ENCODE measurements at regions not wholly inside any gene's neighbourhood (a gene's known extent, or its start where the extent isn't known, plus 50 kb on each side); places are given as distances from the start of the nearest gene placed in this dataset.

DNA sequence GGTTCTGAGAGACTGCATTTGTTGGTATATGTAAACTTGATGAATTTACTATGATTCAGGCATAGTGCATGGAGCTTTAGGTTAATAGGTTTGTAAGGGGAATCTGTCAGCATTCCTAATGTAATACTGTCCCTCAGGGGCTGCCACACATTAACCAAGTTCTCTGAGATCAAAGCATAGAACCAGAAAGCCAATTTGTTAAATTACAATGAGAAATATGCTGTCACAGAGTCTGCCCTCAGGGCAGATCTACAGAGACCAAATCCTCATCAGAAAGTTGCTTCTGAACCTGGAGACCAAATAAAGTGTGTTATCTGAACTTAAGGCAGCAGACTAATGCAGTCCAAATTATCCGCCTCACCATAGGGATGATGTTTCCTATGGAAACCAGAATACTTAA is 250.8 kb upstream of the HTR1E start:
- TF ChIP-seq ARNTL (CRISPR knock-in tag; IDR thresholded peaks at IDR 0.05; ENCODE audit: borderline replicate concordance, low read depth), result no peak
- no peak for TF ChIP-seq RARB (CRISPR knock-in tag; IDR thresholded peaks at IDR 0.05)
- no peak for TF ChIP-seq TOX (CRISPR knock-in tag; IDR thresholded peaks at IDR 0.05; ENCODE audit: borderline replicate concordance)
- no peak for TF ChIP-seq SNAI2 (CRISPR knock-in tag; IDR thresholded peaks at IDR 0.05)
- no peak for TF ChIP-seq ESRRG (CRISPR knock-in tag; IDR thresholded peaks at IDR 0.05)
- no peak for TF ChIP-seq ZNF565 (CRISPR knock-in tag; conservative IDR thresholded peaks at IDR 0.05; ENCODE audit: low read depth)

Measured in SK-N-SH treated with all-trans-retinoic acid at 6 μM for 48 hours (cell line).